Neuronal stem cell (in vitro differentiated cells): ENCODE measurements at regions not wholly inside any gene's neighbourhood (a gene's known extent, or its start where the extent isn't known, plus 50 kb on each side); places are given as distances from the start of the nearest gene placed in this dataset.

ENCODE experiments used
- DNase-seq: peaks from one replicate; pipeline ENCODE4 v3.0.0-alpha.2; 2013; ENCODE audit warnings: low spot score
- H2AFZ ChIP-seq: one replicate; pipeline ENCODE4 v1.6.1; 2013; ENCODE audit warnings: mild to moderate bottlenecking, low read length, inconsistent platforms
- H2AK5ac ChIP-seq: 2 replicates; pipeline ENCODE4 v1.6.1; 2013; ENCODE audit warnings: low read depth, mild to moderate bottlenecking, inconsistent platforms, low read length, moderate library complexity, mixed read lengths
- H2BK120ac ChIP-seq: 2 replicates; pipeline ENCODE4 v1.6.1; 2013; ENCODE audit warnings: low read depth, mild to moderate bottlenecking, inconsistent platforms, low read length, moderate library complexity, mixed read lengths
- H2BK12ac ChIP-seq: one replicate; pipeline ENCODE4 v1.6.1; 2013; ENCODE audit warnings: low read length, inconsistent platforms
- H2BK15ac ChIP-seq: 2 replicates; pipeline ENCODE4 v1.6.1; 2013; ENCODE audit warnings: mild to moderate bottlenecking, low read length, inconsistent platforms, mixed read lengths
- H2BK5ac ChIP-seq: one replicate; pipeline ENCODE4 v1.6.1; 2013; ENCODE audit warnings: inconsistent platforms, mild to moderate bottlenecking, low read length, moderate library complexity
- H3K14ac ChIP-seq: one replicate; pipeline ENCODE4 v1.6.1; 2013; ENCODE audit warnings: low read length, inconsistent platforms
- H3K18ac ChIP-seq: 2 replicates; pipeline ENCODE4 v1.6.1; 2013; ENCODE audit warnings: low read length, inconsistent platforms
- H3K23ac ChIP-seq: 2 replicates; pipeline ENCODE4 v1.6.1; 2013; ENCODE audit warnings: low read depth, mild to moderate bottlenecking, mixed read lengths, low read length, inconsistent platforms; ENCODE audit not compliant: poor library complexity
- H3K27ac ChIP-seq: replicated peaks from 3 replicates; pipeline ENCODE4 v1.5.1; 2013; ENCODE audit warnings: low read length, inconsistent platforms
- H3K27me3 ChIP-seq, 3 experiments: 2 replicates each; pipeline ENCODE4 v1.6.1; 2013; ENCODE audit warnings: low read length in 3 of 3, mild to moderate bottlenecking in 2 of 3, inconsistent platforms in 1 of 3, low read depth in 1 of 3, mixed read lengths in 1 of 3, moderate library complexity in 1 of 3; ENCODE audit not compliant: control insufficient read depth in 3 of 3, insufficient read depth in 3 of 3
- H3K36me3 ChIP-seq, 2 donors: replicated peaks in 1 of 2; 2 replicates each; pipeline ENCODE4 v1.6.1; 2013; ENCODE audit warnings: low read length in 2 of 2; ENCODE audit not compliant: control insufficient read depth in 2 of 2, insufficient read depth in 2 of 2
- H3K4ac ChIP-seq: 2 replicates; pipeline ENCODE4 v1.6.1; 2013; ENCODE audit warnings: inconsistent platforms, mild to moderate bottlenecking, low read length, moderate library complexity
- H3K4me1 ChIP-seq, 2 donors: 1 replicate in 1 of 2; 2 replicates in 1 of 2; pipeline ENCODE4 v1.6.1; 2013; ENCODE audit warnings: low read length in 2 of 2, low read depth in 1 of 2; ENCODE audit not compliant: control insufficient read depth in 2 of 2, insufficient read depth in 1 of 2
- H3K4me2 ChIP-seq: one replicate; pipeline ENCODE4 v1.6.1; 2013; ENCODE audit warnings: mild to moderate bottlenecking, low read length, inconsistent platforms; ENCODE audit not compliant: insufficient read depth, poor library complexity, severe bottlenecking
- H3K4me3 ChIP-seq, 2 donors: 2 replicates each; pipeline ENCODE4 v1.5.1; 2013; ENCODE audit warnings: low read length in 2 of 2, mild to moderate bottlenecking in 2 of 2, inconsistent platforms in 1 of 2, moderate library complexity in 1 of 2
- H3K79me1 ChIP-seq: one replicate; pipeline ENCODE4 v1.6.1; 2013; ENCODE audit warnings: low read depth, mild to moderate bottlenecking, inconsistent platforms, low read length, moderate library complexity
- H3K9ac ChIP-seq: one replicate; pipeline ENCODE4 v1.6.1; 2013; ENCODE audit warnings: mild to moderate bottlenecking, low read depth, low read length, inconsistent platforms; ENCODE audit not compliant: poor library complexity
- H3K9me3 ChIP-seq, 2 donors: replicated peaks in 1 of 2; 2 replicates each; pipeline versions ENCODE3 to v1.6.1; 2013; ENCODE audit warnings: low read length in 2 of 2, mild to moderate bottlenecking in 2 of 2, inconsistent platforms in 1 of 2, low read depth in 1 of 2, mixed read lengths in 1 of 2, moderate library complexity in 1 of 2; ENCODE audit not compliant: control insufficient read depth in 2 of 2, insufficient read depth in 1 of 2
- H4K8ac ChIP-seq: one replicate; pipeline ENCODE4 v1.6.1; 2013; ENCODE audit warnings: low read depth, mild to moderate bottlenecking, inconsistent platforms, low read length, moderate library complexity
- H4K91ac ChIP-seq: one replicate; pipeline ENCODE4 v1.6.1; 2013; ENCODE audit warnings: low read length, low read depth, mild to moderate bottlenecking, inconsistent platforms; ENCODE audit not compliant: poor library complexity
- WGBS, 2 donors: extraction: QIAGEN DNeasy Blood & Tissue Kit; methylation state at CpG; one replicate each; pipeline ENCODE4 v1.1.7; 2013; ENCODE audit warnings: missing lambda C conversion rate in 2 of 2, mixed read lengths in 1 of 2; ENCODE audit not compliant: insufficient read length in 2 of 2, insufficient replicate concordance in 1 of 2; ENCODE audit errors: extremely low coverage in 2 of 2; 5-methylcytosine and 5-hydroxymethylcytosine counted together

DNA sequence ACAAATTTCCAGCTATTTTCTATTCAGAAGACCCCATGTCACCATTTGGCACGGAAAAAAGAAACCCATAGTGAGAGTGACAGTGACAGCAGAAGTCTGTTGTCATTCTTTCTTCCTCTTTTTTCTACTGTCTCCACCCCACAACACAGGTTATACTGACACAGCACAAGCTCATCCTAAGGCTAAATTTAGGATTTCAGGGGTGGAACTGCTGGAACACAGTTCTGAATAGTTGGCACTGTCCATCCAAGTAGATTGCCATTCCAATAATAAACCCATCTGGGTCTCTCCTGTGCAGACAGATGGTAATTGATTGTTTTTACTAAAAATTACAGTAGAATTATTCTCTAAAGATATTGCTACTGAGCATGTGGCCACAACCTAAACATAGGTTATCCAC is 95.2 kb upstream of the C11orf87 start:
- H3K27ac ChIP-seq: no peak overlapping the region
- H3K4me3 ChIP-seq: no peak overlapping the region
- no peak overlapping the region for H3K4ac ChIP-seq
- no peak overlapping the region for H2AFZ ChIP-seq
- no peak overlapping the region for H2BK120ac ChIP-seq
- no CpG with 5 or more reads among the region's 1 CpG for WGBS, 2 donors
- H3K79me1 ChIP-seq: no peaks in the 10 kb centered on the region
- H3K23ac ChIP-seq: no peak overlapping the region
- H3K27me3 ChIP-seq: no peaks in the 10 kb centered on the region
- no peaks in the 10 kb centered on the region for H3K4me1 ChIP-seq
- no peak overlapping the region for H4K8ac ChIP-seq
- no peak overlapping the region for H2BK12ac ChIP-seq
- no peak overlapping the region for H3K14ac ChIP-seq
- no peak overlapping the region for H2BK5ac ChIP-seq
- no peak overlapping the region for H4K91ac ChIP-seq
- DNase-seq: no peak
- no peaks in the 10 kb centered on the region for H3K9me3 ChIP-seq
- no peak overlapping the region for H2AK5ac ChIP-seq
- H3K9ac ChIP-seq: no peak overlapping the region
- H3K4me2 ChIP-seq: no peak overlapping the region
- no peaks in the 10 kb centered on the region for H3K36me3 ChIP-seq
- H3K18ac ChIP-seq: no peak overlapping the region
- no peak overlapping the region for H2BK15ac ChIP-seq

DNA sequence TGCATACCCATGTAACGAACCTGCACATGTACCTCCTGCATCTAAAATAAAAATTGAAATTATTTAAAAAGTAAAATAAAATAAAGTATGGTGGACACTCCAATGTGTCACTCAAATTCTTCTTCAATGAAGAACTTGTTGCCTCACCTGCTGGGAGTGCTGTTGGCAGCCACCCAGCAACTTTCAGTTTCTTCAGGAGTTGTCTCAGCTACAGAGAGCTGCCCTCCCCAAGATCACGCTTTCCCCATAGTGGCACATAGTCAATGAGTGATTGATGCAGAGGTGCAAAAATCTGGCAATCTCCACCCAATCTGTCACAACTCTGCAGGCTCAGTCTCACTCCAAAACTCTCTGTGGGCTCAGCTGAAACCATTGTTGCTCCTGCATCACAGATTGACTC is 92.3 kb upstream of the C11orf87 start:
- H4K8ac ChIP-seq: no peak overlapping the region
- H3K9ac ChIP-seq: no peak overlapping the region
- H3K27me3 ChIP-seq: no peaks in the 10 kb centered on the region
- no peak overlapping the region for H2BK12ac ChIP-seq
- H2BK15ac ChIP-seq: no peak overlapping the region
- no peak for DNase-seq
- no peaks in the 10 kb centered on the region for H3K9me3 ChIP-seq
- no peak overlapping the region for H3K4me3 ChIP-seq
- no peak overlapping the region for H3K27ac ChIP-seq
- no peak overlapping the region for H2AFZ ChIP-seq
- H3K4ac ChIP-seq: no peak overlapping the region
- no peak overlapping the region for H3K4me2 ChIP-seq
- H2AK5ac ChIP-seq: no peak overlapping the region
- H3K14ac ChIP-seq: no peak overlapping the region
- no peak overlapping the region for H2BK5ac ChIP-seq
- no peak overlapping the region for H4K91ac ChIP-seq
- no peak overlapping the region for H3K23ac ChIP-seq
- no peaks in the 10 kb centered on the region for H3K4me1 ChIP-seq
- H2BK120ac ChIP-seq: no peak overlapping the region
- no peaks in the 10 kb centered on the region for H3K79me1 ChIP-seq
- H3K36me3 ChIP-seq: no peaks in the 10 kb centered on the region
- WGBS, 2 donors: no CpG with 5 or more reads among the region's 2 CpGs
- H3K18ac ChIP-seq: no peak overlapping the region

DNA sequence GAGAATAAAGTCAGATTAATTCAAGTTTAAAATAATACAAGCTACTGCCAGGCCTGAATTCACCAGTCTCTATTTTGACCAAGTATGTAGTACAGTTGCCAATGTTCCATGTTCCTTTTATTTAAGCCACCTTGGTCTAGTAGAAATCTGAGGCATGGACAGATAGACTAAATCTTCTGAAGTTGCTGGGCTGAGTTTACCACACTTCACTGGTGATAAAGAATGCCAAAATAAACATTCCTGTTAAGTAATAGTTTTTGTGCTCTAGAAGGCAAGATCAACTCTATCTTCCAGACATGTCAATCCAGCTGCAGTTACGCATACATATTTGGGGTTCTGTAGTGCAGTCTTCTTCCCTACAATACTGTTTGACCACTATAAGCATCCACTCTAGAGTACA is 83.9 kb upstream of the C11orf87 start:
- Histone ChIP-seq H4K91ac (no peak overlapping the region), H3K27ac (no peak overlapping the region), H3K23ac (no peak overlapping the region), H3K18ac (no peak overlapping the region), H3K27me3 (no peaks in the 10 kb centered on the region), H2BK12ac (no peak overlapping the region), H3K9me3 (no peaks in the 10 kb centered on the region), H3K4ac (no peak overlapping the region), H2BK15ac (no peak overlapping the region), H2BK5ac (no peak overlapping the region), H2AFZ (no peak overlapping the region), H3K4me1 (no peaks in the 10 kb centered on the region), H3K4me2 (no peak overlapping the region), H3K9ac (no peak overlapping the region), H2BK120ac (no peak overlapping the region), H3K79me1 (no peaks in the 10 kb centered on the region), H3K4me3 (no peak overlapping the region), H3K14ac (no peak overlapping the region), H4K8ac (no peak overlapping the region), H3K36me3 (no peaks in the 10 kb centered on the region), H2AK5ac (no peak overlapping the region)
- DNase-seq: no peak
- no CpG with 5 or more reads among the region's 1 CpG for WGBS, 2 donors

- Histone ChIP-seq H4K8ac (no peak overlapping the region), H2AK5ac (no peak overlapping the region), H3K9ac (no peak overlapping the region), H3K27me3 (no peaks in the 10 kb centered on the region), H3K4me3 (no peak overlapping the region), H2BK120ac (no peak overlapping the region), H3K4me1 (no peaks in the 10 kb centered on the region), H3K9me3 (no peaks in the 10 kb centered on the region), H3K79me1 (no peaks in the 10 kb centered on the region), H3K36me3 (no peaks in the 10 kb centered on the region), H3K18ac (no peak overlapping the region), H3K27ac (no peak overlapping the region), H3K14ac (no peak overlapping the region), H2BK15ac (no peak overlapping the region), H2BK12ac (no peak overlapping the region), H3K4me2 (no peak overlapping the region), H2BK5ac (no peak overlapping the region), H3K4ac (no peak overlapping the region), H2AFZ (no peak overlapping the region), H4K91ac (no peak overlapping the region), H3K23ac (no peak overlapping the region)
- DNase-seq: no peak
- no CpG with 5 or more reads among the region's 2 CpGs for WGBS, 2 donors
Observed at GRCh38 chr11:109342261-109342660, 79.7 kb upstream of the C11orf87 start.
